ENCODE measurements at regions not wholly inside any gene's neighbourhood (a gene's known extent, or its start where the extent isn't known, plus 50 kb on each side); places are given as distances from the start of the nearest gene placed in this dataset.

DNA sequence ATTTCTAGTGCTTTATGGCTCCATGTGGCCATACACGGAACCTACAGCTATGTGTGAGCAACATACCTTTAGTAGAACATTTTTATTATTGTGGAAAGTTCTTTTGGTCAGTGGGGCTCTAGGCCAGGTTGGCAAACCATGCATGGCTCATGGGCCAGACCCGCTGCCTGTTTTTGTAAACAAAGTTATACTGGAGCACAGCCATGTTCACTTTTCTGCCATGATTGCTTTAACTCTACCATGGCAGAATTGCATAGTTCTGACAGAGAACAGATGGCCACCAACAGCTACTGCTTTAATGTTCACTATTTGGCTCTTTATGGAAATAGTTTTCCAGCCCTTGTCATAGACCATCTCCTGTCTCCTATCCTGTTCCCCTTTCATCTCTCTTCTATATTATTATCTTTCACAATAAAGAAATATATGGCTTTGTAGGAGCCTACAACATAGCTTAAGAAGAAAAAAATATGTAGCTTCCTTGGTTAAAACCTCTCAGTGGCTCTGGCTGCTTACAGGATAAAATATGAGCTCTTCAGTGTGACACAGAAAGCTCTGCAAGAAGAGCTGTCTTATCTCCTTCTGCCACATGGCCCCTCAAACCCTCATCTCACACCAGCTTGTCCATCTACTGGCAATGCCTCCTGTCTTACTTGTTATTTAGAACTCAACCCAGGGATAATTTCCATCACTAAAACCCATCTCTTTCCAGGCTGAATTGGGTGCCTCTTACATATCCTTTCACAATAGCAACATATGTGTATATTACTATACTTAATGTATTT is 54.6 kb upstream of the RWDD3 start:
- no peak overlapping the region for H2AFZ ChIP-seq (ENCODE audit: low read depth, low read length)
- CTCF ChIA-PET = interaction anchor here (0.7 to 1.7 kb wide), 4 partner anchors 16 to 55 kb away, joined by 3 to 5 read pairs (median 3); partner anchors contain the start of gene RWDD3
- H3K9me1 ChIP-seq (replicated peaks; ENCODE audit: control insufficient read depth, extremely low read depth, insufficient read depth, low read length) = no peaks in the 10 kb centered on the region
- no peak overlapping the region for H3K27ac ChIP-seq (ENCODE audit: insufficient read depth, low read depth, low read length)
- H3K9ac ChIP-seq (replicated peaks; ENCODE audit: extremely low read depth, insufficient read depth, low read length) = no peak overlapping the region
- H3K36me3 ChIP-seq (ENCODE audit: control insufficient read depth in 2 of 2, extremely low read depth in 1 of 2, insufficient read depth in 2 of 2, low read length in 2 of 2) = no peaks in the 10 kb centered on the region
- H3K79me2 ChIP-seq (ENCODE audit: control insufficient read depth, insufficient read depth, low read length) = no peaks in the 10 kb centered on the region
- no peak overlapping the region for H3K4me3 ChIP-seq (replicated peaks in 1 of 3; ENCODE audit: insufficient read depth in 1 of 3, low read depth in 1 of 3, low read length in 3 of 3)
- H3K9me3 ChIP-seq (replicated peaks; ENCODE audit: control insufficient read depth, insufficient read depth, low read length) = no peaks in the 10 kb centered on the region
- TF ChIP-seq GATA2 (IDR thresholded peaks at IDR 0.05; ENCODE audit: insufficient read depth, insufficient read length, low read depth, low read length) (no peak), POLR2AphosphoS5 (IDR thresholded peaks at IDR 0.05; ENCODE audit: insufficient read depth, low read depth, low read length) (no peak), POLR2A (IDR thresholded peaks at IDR 0.05; ENCODE audit: low read depth, low read length) (no peak), CTCF (IDR thresholded peaks at IDR 0.05; ENCODE audit: extremely low read depth in 1 of 2, insufficient read depth in 1 of 2, low read depth in 1 of 2, low read length in 2 of 2) (no peak), FOS (IDR thresholded peaks at IDR 0.05; ENCODE audit: borderline replicate concordance, insufficient read depth, low read length) (no peak), EZH2 (IDR thresholded peaks at IDR 0.05; ENCODE audit: borderline replicate concordance, low read depth, low read length, severe bottlenecking) (no peak), MYC (IDR thresholded peaks at IDR 0.05; ENCODE audit: low read depth, low read length) (no peak), JUN (IDR thresholded peaks at IDR 0.05; ENCODE audit: borderline replicate concordance, insufficient read depth, insufficient read length, low read depth) (no peak)
- TF ChIP-seq, protein P1, sequence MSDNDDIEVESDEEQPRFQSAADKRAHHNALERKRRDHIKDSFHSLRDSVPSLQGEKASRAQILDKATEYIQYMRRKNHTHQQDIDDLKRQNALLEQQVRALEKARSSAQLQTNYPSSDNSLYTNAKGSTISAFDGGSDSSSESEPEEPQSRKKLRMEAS (IDR thresholded peaks at IDR 0.05; ENCODE audit: insufficient read depth, insufficient read length) = no peak
- FAIRE-seq (no peak), DNase-seq (ENCODE audit: low read depth, low spot score) (no peak)
- no peaks in the 10 kb centered on the region for H4K20me1 ChIP-seq (replicated peaks; ENCODE audit: control insufficient read depth, extremely low read depth, insufficient read depth, low read length)
- BruUV-seq (replicated peaks) = no TSS peak
- H3K27me3 ChIP-seq (ENCODE audit: control insufficient read depth in 2 of 2, insufficient read depth in 2 of 2, low read length in 2 of 2) = no peaks in the 10 kb centered on the region
- no peaks in the 10 kb centered on the region for H3K4me1 ChIP-seq (ENCODE audit: control insufficient read depth, extremely low read depth, insufficient read depth, low read length)
- H3K4me2 ChIP-seq (ENCODE audit: insufficient read depth, low read length) = no peak overlapping the region
- POLR2A ChIA-PET = no interaction called here
- intact Hi-C loops (cut with micrococcal nuclease) = no loop called here
- dilution Hi-C loops (cut with MboI; ENCODE audit: extremely low pct_ligation_motif_present, low sequenced_read_pairs) = no loop called here
